Endothelial cell of hepatic sinusoid (primary cell): ENCODE measurements at regions not wholly inside any gene's neighbourhood (a gene's known extent, or its start where the extent isn't known, plus 50 kb on each side); places are given as distances from the start of the nearest gene placed in this dataset.

Experiments used
- in situ Hi-C: cut with HindIII; loops from 2 replicates; pipeline ENCODE4 v1.10.0; 2017; ENCODE audit warnings: low sequenced_read_pairs

DNA sequence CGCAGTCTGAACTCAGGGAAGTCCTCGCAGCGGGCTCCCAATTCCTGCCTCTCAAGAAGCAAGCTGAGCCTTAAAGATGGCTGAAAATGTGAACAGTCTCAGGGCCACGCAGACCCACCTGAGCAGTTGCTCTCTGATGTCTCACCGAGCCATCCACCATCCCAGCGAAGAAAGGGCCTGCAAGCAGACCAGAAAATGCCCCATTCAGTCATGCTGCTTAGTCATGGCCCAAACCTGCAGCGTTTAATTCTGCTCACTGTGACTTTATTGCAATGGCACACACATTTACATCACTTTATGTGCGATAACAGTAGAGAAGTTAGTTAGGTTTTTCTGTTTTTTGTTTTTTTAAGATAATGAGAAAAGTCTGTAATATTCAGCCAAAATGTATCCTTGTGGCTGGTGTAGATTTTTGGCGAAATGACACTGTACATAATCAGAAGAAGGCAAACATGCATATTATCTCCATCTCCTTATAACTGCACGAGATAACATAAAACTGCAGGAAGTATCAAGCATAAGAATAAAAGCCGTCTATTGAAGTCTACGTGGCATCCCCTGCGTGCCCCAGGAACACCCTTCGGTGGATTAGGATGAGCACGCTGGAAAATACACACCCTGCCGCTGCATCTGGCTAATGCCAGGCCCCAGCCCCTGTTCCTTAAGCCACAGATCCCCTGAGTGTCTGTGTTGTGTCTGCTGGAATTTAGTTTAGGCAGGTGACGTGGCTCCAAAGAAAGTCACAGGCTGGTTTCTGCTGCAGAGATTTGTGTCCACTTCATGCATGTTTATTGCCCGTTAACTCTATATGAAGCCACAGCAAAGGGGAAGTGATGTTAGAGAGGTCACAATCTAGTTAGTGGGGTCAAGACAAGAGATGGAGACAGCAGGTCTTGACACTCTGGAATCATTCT, 119.8 kb upstream of the IRF2BP2 start:
- in situ Hi-C loops: no loop called here

GRCh38 chr1:234728740-234729139, 118.8 kb upstream of the IRF2BP2 start:
- in situ Hi-C loops: no loop called here

DNA sequence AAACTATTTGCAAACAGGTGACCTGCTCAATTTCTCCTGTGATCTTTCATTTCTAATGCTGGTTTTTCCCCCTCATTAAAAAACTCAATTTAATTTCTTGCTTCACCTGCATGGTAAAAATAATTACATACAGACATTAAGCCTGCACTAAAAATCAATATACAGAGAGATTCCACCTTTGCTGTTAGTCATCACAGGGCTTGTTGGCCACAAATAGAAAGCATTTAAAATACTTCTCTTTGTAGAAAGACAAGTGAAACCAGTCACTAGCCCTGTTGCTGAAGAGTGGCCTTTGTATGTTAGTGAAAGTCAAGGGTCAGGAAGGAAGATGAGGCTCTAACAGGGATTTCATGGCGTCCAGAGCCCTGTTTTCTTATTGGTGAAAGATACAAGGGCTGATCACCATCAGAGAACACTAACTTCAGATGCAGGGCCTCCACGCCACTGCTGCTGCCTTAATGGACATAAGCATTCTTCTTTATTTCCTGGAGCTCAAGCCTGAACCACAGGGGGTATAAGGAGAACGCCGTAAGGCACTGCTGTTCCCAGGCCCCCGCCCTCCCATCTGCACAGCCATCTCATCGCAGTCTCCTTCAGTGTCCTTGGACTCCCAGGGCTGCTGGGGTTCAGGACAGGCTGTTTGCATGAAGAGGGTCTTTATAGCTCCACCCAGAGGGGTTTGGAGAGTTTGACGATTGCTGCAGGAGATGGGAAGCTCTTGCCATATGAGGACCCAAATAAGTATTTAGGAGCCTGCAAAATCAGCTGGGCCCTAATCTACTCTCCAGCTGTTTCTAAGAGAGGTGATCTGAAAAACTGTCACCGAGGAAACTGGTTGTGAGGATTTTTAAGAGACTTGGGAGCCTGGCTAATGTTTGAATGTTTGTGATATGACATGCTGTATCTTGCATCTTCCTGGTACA, 117.3 kb upstream of the IRF2BP2 start:
- in situ Hi-C loops: no loop called here

DNA sequence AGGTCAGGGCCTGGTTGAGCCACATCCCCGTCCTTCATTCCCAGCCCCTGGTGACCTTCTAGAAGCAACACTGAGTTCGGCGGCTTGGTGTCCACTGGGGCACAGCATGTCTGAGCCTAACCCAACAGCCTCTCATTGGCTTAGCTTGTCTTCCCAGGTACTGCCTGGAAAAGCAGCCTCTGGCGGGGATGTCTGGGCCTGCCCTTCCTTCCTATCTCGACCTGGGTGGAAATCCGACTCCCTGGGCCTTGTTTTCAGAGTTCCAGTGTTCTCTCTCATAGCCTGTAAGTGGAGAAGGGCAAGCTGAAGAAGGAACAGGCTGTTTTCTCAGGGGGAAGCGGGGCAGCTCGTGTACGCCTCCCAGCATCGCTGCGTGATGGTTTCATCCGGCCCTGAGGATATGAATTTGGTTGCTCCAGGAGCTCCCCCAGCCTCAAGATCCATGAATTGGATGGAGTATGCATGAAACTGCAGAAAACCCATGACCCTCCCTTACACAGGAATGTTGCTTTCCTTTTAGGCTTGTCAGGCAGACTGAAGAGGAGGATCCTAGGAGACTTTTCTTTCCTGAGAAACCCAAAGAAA, 116.5 kb upstream of the IRF2BP2 start:
- in situ Hi-C loops: no loop called here

DNA sequence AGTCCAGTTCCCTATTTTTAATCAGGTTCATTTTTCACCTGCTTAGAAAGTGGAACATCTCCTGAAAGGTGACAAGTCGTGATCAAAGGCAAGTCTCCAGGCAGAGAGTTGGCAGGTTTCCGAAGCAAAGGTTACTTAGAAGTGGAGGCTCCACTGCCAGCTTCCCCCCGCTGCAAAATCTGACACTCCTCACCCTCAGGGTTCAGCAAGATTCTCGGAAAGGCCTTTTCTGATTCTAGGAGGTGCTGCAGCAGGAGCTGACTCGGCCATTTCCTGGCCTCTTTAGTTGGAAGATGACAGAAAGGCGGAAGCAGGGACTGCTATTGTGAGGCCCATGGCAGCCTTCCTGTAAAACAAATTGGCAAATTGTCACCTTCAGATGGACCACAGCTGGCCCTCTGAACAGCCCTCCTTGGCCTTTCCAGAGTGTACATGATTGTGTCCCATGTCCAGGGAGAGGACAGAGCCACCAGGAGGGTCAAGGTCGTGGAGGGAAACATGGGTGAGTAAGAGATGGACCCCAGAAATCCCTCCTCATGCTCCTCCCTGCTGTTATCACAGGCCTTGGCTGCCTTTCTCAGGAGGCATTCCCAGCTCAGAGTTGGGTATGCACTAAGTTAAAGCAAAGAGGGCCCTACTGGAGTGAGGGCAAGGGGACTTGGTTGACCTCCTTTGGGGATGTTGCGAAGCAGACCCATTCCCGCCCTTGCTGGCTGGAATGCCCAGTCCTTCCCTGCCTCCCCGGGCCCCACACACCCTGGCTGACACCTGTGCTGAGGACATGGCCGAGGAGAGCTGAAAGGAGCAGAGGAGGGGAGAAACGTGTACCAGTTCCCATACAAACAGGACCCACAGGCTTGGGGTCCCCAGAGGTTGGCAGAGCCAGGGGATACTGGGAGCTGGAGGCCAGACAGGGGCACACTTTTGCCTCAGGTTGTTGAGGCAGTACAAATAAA, 115.5 kb upstream of the IRF2BP2 start:
- in situ Hi-C loops: no loop called here

DNA sequence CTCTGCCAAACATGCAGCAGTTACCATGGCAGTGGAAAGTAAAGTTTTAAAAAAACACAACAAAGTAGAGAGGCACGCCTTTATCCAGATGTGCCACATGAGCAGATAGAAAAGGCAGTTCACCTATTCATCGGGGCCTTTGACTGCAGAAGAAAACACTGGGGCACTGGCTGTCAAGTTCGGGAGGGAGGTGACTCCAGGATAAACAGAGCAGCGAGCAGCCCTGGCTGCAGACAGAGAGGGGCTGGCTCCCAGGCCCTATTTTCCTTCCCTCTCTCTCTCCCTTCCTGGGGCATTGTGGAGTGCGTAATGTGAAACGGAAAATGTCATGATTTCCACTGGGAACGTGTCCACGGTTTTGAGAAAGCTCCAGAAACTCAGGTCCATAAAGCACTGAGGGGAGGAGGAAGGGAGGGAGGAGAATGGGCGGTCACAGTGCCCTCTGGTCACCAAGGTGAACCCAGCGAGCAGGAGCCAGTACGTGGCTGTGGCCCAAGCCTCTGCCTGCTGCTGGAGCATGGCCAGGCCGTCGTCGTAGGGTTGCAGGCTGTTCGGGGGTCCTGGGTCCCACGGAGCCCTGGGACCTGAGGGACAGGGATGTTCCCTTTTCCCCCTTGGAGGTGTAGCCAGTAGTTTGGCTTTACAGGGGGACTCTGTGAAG, 114.7 kb upstream of the IRF2BP2 start:
- in situ Hi-C loops: loop anchor here (5.0 kb wide), 1 partner anchor 353 kb away; no protein-coding TSS in a partner anchor

- in situ Hi-C loops: loop anchor here (5.0 kb wide), 1 partner anchor 354 kb away; no protein-coding TSS in a partner anchor
Measured at GRCh38 chr1:234722904-234723720, 113.1 kb upstream of the IRF2BP2 start.

- in situ Hi-C loops: loop anchor here (5.0 kb wide), 1 partner anchor 355 kb away; no protein-coding TSS in a partner anchor
Measured at GRCh38 chr1:234722270-234722704, 112.3 kb upstream of the IRF2BP2 start.

- in situ Hi-C loops: loop anchor here (5.0 kb wide), 1 partner anchor 356 kb away; no protein-coding TSS in a partner anchor
Measured at GRCh38 chr1:234721476-234722269, 111.7 kb upstream of the IRF2BP2 start.

- in situ Hi-C loops: loop anchor here (5.0 kb wide), 1 partner anchor 356 kb away; no protein-coding TSS in a partner anchor
Measured at GRCh38 chr1:234720709-234721441, 110.9 kb upstream of the IRF2BP2 start.

GRCh38 chr1:234719454-234720251, 109.7 kb upstream of the IRF2BP2 start:
- in situ Hi-C loops: loop anchor here (5.0 kb wide), 1 partner anchor 358 kb away; no protein-coding TSS in a partner anchor

DNA sequence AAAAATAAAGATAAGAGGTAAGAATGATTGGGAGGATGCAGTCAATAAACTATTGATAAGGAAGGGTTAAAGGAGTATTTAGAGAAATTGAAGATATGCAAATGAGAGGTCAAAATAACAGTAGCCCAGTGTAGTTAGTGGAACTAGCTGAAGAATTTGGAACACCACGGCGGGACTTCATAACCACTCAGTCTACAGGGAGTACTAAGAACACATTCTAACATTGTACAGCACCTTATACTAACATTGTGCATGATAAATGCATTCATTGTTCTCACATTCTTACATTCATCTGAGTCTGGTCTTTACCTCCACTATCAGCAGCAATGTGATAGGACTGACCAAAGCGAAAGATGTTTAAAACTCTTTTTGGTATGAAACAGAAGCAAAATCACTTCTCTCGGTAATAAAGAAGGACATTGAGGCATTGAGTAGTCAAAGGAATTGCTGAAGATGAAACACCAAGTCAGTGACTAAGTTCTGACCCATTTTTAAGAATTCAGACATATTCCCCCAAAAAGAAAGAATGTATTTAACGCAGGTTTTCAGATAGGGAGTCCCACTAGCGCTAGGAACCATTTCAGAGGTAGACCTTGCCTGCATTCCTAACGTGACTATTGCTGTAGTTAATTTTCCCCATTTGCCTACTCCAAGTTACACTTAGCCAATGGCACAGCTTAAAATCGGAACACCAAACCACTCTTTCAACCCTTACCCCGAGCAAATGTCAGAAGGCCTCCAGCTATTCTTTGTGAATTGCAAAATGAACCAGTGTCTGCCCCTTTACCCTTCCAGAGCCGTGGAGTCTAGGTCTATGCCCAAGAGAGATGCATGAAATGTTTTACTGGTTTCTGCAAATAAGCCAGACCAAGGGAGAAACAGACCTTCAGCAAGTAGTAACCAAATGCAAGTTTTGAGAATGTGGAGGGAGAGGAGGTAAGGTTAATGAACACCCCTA, 108.8 kb upstream of the IRF2BP2 start:
- in situ Hi-C loops: no loop called here

GRCh38 chr1:234716908-234717375, 107.0 kb upstream of the IRF2BP2 start:
- in situ Hi-C loops: no loop called here

- in situ Hi-C loops: no loop called here
Measured at GRCh38 chr1:234715252-234716014, 105.5 kb upstream of the IRF2BP2 start.
